Activated naive CD8-positive, alpha-beta T cell treated with anti-CD3 and anti-CD28 coated beads, Interleukin-2, amount 50 U/mL, for 24 hours (primary cell): ENCODE measurements at regions not wholly inside any gene's neighbourhood (a gene's known extent, or its start where the extent isn't known, plus 50 kb on each side); places are given as distances from the start of the nearest gene placed in this dataset.
"Not testable (repeated sequence)": the region's sequence is repeated elsewhere in the genome, so short reads cannot be mapped to it uniquely, and the experiment has no call there.

Source experiments
- ATAC-seq: fragments of 150-1000 bp; cut with Tn5 transposase; one replicate; pipeline ENCODE4 v1.10.0; 2021
- DNase-seq: peaks from one replicate; pipeline ENCODE4 v3.0.0; 2021
- H3K27ac Mint-ChIP-seq: one replicate; pipeline ENCODE4 v1.8.0; 2021; ENCODE audit warnings: mild to moderate bottlenecking, mixed read lengths
- H3K27me3 Mint-ChIP-seq: one replicate; pipeline ENCODE4 v1.8.0; 2021; ENCODE audit warnings: mixed read lengths
- H3K36me3 Mint-ChIP-seq: one replicate; pipeline ENCODE4 v1.8.0; 2021; ENCODE audit warnings: low read depth, mixed read lengths
- H3K4me1 Mint-ChIP-seq: one replicate; pipeline ENCODE4 v1.8.0; 2021; ENCODE audit warnings: mixed read lengths
- H3K4me3 Mint-ChIP-seq: one replicate; pipeline ENCODE4 v1.8.0; 2021; ENCODE audit warnings: mild to moderate bottlenecking, moderate library complexity, mixed read lengths
- H3K9me3 Mint-ChIP-seq: one replicate; pipeline ENCODE4 v1.8.0; 2021; ENCODE audit warnings: mixed read lengths

GRCh38 chr16:60078819-60079218 lies 1344.7 kb upstream of the GOT2 start:
- not testable (repeated sequence) for H3K36me3 Mint-ChIP-seq, ATAC-seq, H3K4me3 Mint-ChIP-seq, DNase-seq, H3K4me1 Mint-ChIP-seq, H3K27ac Mint-ChIP-seq, H3K27me3 Mint-ChIP-seq, H3K9me3 Mint-ChIP-seq

- H3K36me3 Mint-ChIP-seq = no peaks in the 10 kb centered on the region
- peaks cover 7% of the 10 kb centered on the region for H3K9me3 Mint-ChIP-seq
- DNase-seq = no peak
These were observed 1343.7 kb upstream of the GOT2 start for GRCh38 chr16:60077861-60078260.

GRCh38 chr16:60074378-60074777 lies 1340.3 kb upstream of the GOT2 start:
- H3K4me1 Mint-ChIP-seq = no peaks in the 10 kb centered on the region

More at GRCh38 chr16:60077861-60078260, 1343.7 kb upstream of the GOT2 start:
- no peak overlapping the region for H3K27ac Mint-ChIP-seq
- H3K4me3 Mint-ChIP-seq = no peak overlapping the region
- no peaks in the 10 kb centered on the region for H3K27me3 Mint-ChIP-seq
- ATAC-seq = no peak
- no peaks in the 10 kb centered on the region for H3K4me1 Mint-ChIP-seq

GRCh38 chr16:60073376-60073775 lies 1339.3 kb upstream of the GOT2 start:
- H3K27ac Mint-ChIP-seq = no peak overlapping the region
- no peaks in the 10 kb centered on the region for H3K4me1 Mint-ChIP-seq
- H3K36me3 Mint-ChIP-seq = no peaks in the 10 kb centered on the region
- no peaks in the 10 kb centered on the region for H3K9me3 Mint-ChIP-seq
- DNase-seq (no peak), ATAC-seq (no peak)
- no peak overlapping the region for H3K4me3 Mint-ChIP-seq
- H3K27me3 Mint-ChIP-seq = no peaks in the 10 kb centered on the region

More at GRCh38 chr16:60074378-60074777, 1340.3 kb upstream of the GOT2 start:
- Mint-ChIP-seq H3K27ac (no peak overlapping the region), H3K36me3 (no peaks in the 10 kb centered on the region), H3K4me3 (no peak overlapping the region), H3K27me3 (no peaks in the 10 kb centered on the region), H3K9me3 (peaks cover 4% of the 10 kb centered on the region)
- DNase-seq (no peak), ATAC-seq (no peak)

- no peak overlapping the region for H3K4me3 Mint-ChIP-seq
- no peak for ATAC-seq
- peaks cover 4% of the 10 kb centered on the region for H3K9me3 Mint-ChIP-seq
- no peak for DNase-seq
- no peaks in the 10 kb centered on the region for H3K27me3 Mint-ChIP-seq
- H3K36me3 Mint-ChIP-seq = no peaks in the 10 kb centered on the region
- no peak overlapping the region for H3K27ac Mint-ChIP-seq
- H3K4me1 Mint-ChIP-seq = no peaks in the 10 kb centered on the region
These were observed 1329.9 kb upstream of the GOT2 start for GRCh38 chr16:60064026-60064425.

- DNase-seq = no peak
- no peak for ATAC-seq
- Mint-ChIP-seq H3K4me1 (no peaks in the 10 kb centered on the region), H3K27ac (no peak overlapping the region), H3K9me3 (peaks cover 7% of the 10 kb centered on the region), H3K27me3 (no peaks in the 10 kb centered on the region), H3K36me3 (no peaks in the 10 kb centered on the region), H3K4me3 (no peak overlapping the region)
These were observed 1327.3 kb upstream of the GOT2 start for GRCh38 chr16:60061396-60061795.

GRCh38 chr16:60060731-60061130 lies 1326.6 kb upstream of the GOT2 start:
- H3K9me3 Mint-ChIP-seq = peaks cover 7% of the 10 kb centered on the region
- H3K27me3 Mint-ChIP-seq = no peaks in the 10 kb centered on the region
- H3K27ac Mint-ChIP-seq = no peak overlapping the region
- H3K4me3 Mint-ChIP-seq = no peak overlapping the region
- no peaks in the 10 kb centered on the region for H3K4me1 Mint-ChIP-seq
- DNase-seq (no peak), ATAC-seq (no peak)
- no peaks in the 10 kb centered on the region for H3K36me3 Mint-ChIP-seq

- DNase-seq (no peak), ATAC-seq (no peak)
- Mint-ChIP-seq H3K36me3 (no peaks in the 10 kb centered on the region), H3K27me3 (no peaks in the 10 kb centered on the region), H3K9me3 (peaks cover 7% of the 10 kb centered on the region), H3K4me1 (no peaks in the 10 kb centered on the region), H3K4me3 (no peak overlapping the region), H3K27ac (no peak overlapping the region)
These were observed 1325.0 kb upstream of the GOT2 start for GRCh38 chr16:60059141-60059540.

- ATAC-seq (no peak), DNase-seq (no peak)
- Mint-ChIP-seq H3K9me3 (peaks cover 4% of the 10 kb centered on the region), H3K4me1 (no peaks in the 10 kb centered on the region), H3K36me3 (no peaks in the 10 kb centered on the region), H3K4me3 (no peak overlapping the region), H3K27me3 (no peaks in the 10 kb centered on the region), H3K27ac (no peak overlapping the region)
These were observed 1307.6 kb upstream of the GOT2 start for GRCh38 chr16:60041671-60042070.

- no peaks in the 10 kb centered on the region for H3K27me3 Mint-ChIP-seq
- H3K36me3 Mint-ChIP-seq = no peaks in the 10 kb centered on the region
- no peak overlapping the region for H3K27ac Mint-ChIP-seq
- ATAC-seq (no peak), DNase-seq (no peak)
- H3K9me3 Mint-ChIP-seq = peaks cover 5% of the 10 kb centered on the region
- no peak overlapping the region for H3K4me3 Mint-ChIP-seq
- no peaks in the 10 kb centered on the region for H3K4me1 Mint-ChIP-seq
These were observed 1297.6 kb upstream of the GOT2 start for GRCh38 chr16:60031740-60032139.

- Mint-ChIP-seq H3K4me1 (no peaks in the 10 kb centered on the region), H3K27me3 (no peaks in the 10 kb centered on the region), H3K27ac (no peak overlapping the region), H3K9me3 (peaks cover 10% of the 10 kb centered on the region), H3K4me3 (no peak overlapping the region), H3K36me3 (no peaks in the 10 kb centered on the region)
- ATAC-seq = no peak
- no peak for DNase-seq
These were observed 1293.2 kb upstream of the GOT2 start for GRCh38 chr16:60027351-60027750.

- peaks cover 37% of the 10 kb centered on the region for H3K9me3 Mint-ChIP-seq
These were observed 1279.0 kb upstream of the GOT2 start for GRCh38 chr16:60013076-60013475.

GRCh38 chr16:60001523-60001922 lies 1267.4 kb upstream of the GOT2 start:
- H3K27ac Mint-ChIP-seq = no peak overlapping the region
- ATAC-seq = no peak
- DNase-seq = no peak
- H3K27me3 Mint-ChIP-seq = no peaks in the 10 kb centered on the region
- no peaks in the 10 kb centered on the region for H3K4me1 Mint-ChIP-seq
- H3K9me3 Mint-ChIP-seq = peaks cover 13% of the 10 kb centered on the region
- H3K4me3 Mint-ChIP-seq = no peak overlapping the region
- no peaks in the 10 kb centered on the region for H3K36me3 Mint-ChIP-seq

More at GRCh38 chr16:60013076-60013475, 1279.0 kb upstream of the GOT2 start:
- Mint-ChIP-seq H3K27me3 (no peaks in the 10 kb centered on the region), H3K4me1 (no peaks in the 10 kb centered on the region), H3K27ac (no peak overlapping the region), H3K36me3 (no peaks in the 10 kb centered on the region), H3K4me3 (no peak overlapping the region)
- DNase-seq (no peak), ATAC-seq (no peak)

- no peaks in the 10 kb centered on the region for H3K27me3 Mint-ChIP-seq
- DNase-seq = no peak
- no peaks in the 10 kb centered on the region for H3K36me3 Mint-ChIP-seq
- no peak overlapping the region for H3K4me3 Mint-ChIP-seq
- H3K9me3 Mint-ChIP-seq = peaks cover 31% of the 10 kb centered on the region
- H3K4me1 Mint-ChIP-seq = no peaks in the 10 kb centered on the region
- ATAC-seq = no peak
- H3K27ac Mint-ChIP-seq = no peak overlapping the region
These were observed 1263.6 kb upstream of the GOT2 start for GRCh38 chr16:59997706-59998105.

- H3K27ac Mint-ChIP-seq = no peak overlapping the region
These were observed 1259.0 kb upstream of the GOT2 start for GRCh38 chr16:59993101-59993500.

GRCh38 chr16:59991171-59991570 lies 1257.1 kb upstream of the GOT2 start:
- H3K27me3 Mint-ChIP-seq = no peaks in the 10 kb centered on the region
- no peak overlapping the region for H3K27ac Mint-ChIP-seq
- no peak overlapping the region for H3K4me3 Mint-ChIP-seq
- no peaks in the 10 kb centered on the region for H3K4me1 Mint-ChIP-seq
- H3K9me3 Mint-ChIP-seq = peaks cover 37% of the 10 kb centered on the region
- no peak for DNase-seq
- no peaks in the 10 kb centered on the region for H3K36me3 Mint-ChIP-seq
- no peak for ATAC-seq

More at GRCh38 chr16:59993101-59993500, 1259.0 kb upstream of the GOT2 start:
- no peaks in the 10 kb centered on the region for H3K27me3 Mint-ChIP-seq
- DNase-seq = no peak
- H3K4me3 Mint-ChIP-seq = no peak overlapping the region
- H3K4me1 Mint-ChIP-seq = no peaks in the 10 kb centered on the region
- peaks cover 38% of the 10 kb centered on the region for H3K9me3 Mint-ChIP-seq
- H3K36me3 Mint-ChIP-seq = no peaks in the 10 kb centered on the region
- no peak for ATAC-seq
